OCI-LY1 (cell line): ENCODE measurements at regions not wholly inside any gene's neighbourhood (a gene's known extent, or its start where the extent isn't known, plus 50 kb on each side); places are given as distances from the start of the nearest gene placed in this dataset.
"Not testable (repeated sequence)": the region's sequence is repeated elsewhere in the genome, so short reads cannot be mapped to it uniquely, and the experiment has no call there.

Source experiments
- H2AFZ ChIP-seq: fragments of 200-600 bp; sonication (generic), shearing (Covaris generic); 2 replicates; pipeline ENCODE4 v1.6.0; 2014; ENCODE audit warnings: antibody characterized with exemption, mild to moderate bottlenecking, low read length
- H3F3A ChIP-seq: fragments of 200-600 bp; sonication (generic), shearing (Covaris generic); 2 replicates; pipeline ENCODE4 v1.6.0; 2014; ENCODE audit warnings: mild to moderate bottlenecking, antibody characterized with exemption, low read length, moderate library complexity; ENCODE audit not compliant: insufficient read depth
- H3K27ac ChIP-seq: fragments of 200-600 bp; sonication (generic); 2 replicates; pipeline ENCODE4 v1.5.1; 2014; ENCODE audit warnings: low read length, mixed run types, mild to moderate bottlenecking, low read depth; ENCODE audit not compliant: poor library complexity, severe bottlenecking
- H3K27me3 ChIP-seq: fragments of 200-600 bp; sonication (generic); 2 replicates; pipeline ENCODE4 v1.6.0; 2014; ENCODE audit warnings: antibody characterized with exemption, mild to moderate bottlenecking, low read length, moderate library complexity; ENCODE audit not compliant: insufficient read depth
- H3K36me3 ChIP-seq: fragments of 200-600 bp; sonication (generic); 2 replicates; pipeline ENCODE4 v1.6.1; 2014; ENCODE audit warnings: mild to moderate bottlenecking, antibody characterized with exemption, low read length, moderate library complexity, mixed read lengths; ENCODE audit not compliant: insufficient read depth
- H3K4me1 ChIP-seq: fragments of 200-600 bp; sonication (generic); 2 replicates; pipeline ENCODE4 v1.5.1; 2014; ENCODE audit warnings: mild to moderate bottlenecking, low read length, moderate library complexity; ENCODE audit not compliant: insufficient read depth, severe bottlenecking
- H3K4me2 ChIP-seq: fragments of 200-600 bp; sonication (generic), shearing (Covaris generic); 2 replicates; pipeline ENCODE4 v1.6.1; 2014; ENCODE audit warnings: low read length
- H3K4me3 ChIP-seq: fragments of 200-600 bp; sonication (generic); 2 replicates; pipeline ENCODE4 v1.5.1; 2014; ENCODE audit warnings: low read length, low read depth, mild to moderate bottlenecking, mixed read lengths; ENCODE audit not compliant: poor library complexity, severe bottlenecking
- H3K79me2 ChIP-seq: fragments of 200-600 bp; shearing (Covaris generic); 2 replicates; pipeline ENCODE4 v1.6.1; 2016; ENCODE audit warnings: mixed run types, low read length, mixed read lengths; ENCODE audit not compliant: insufficient read depth
- H3K9ac ChIP-seq: fragments of 200-600 bp; sonication (generic), shearing (Covaris generic); 2 replicates; pipeline ENCODE4 v1.6.1; 2014; ENCODE audit warnings: mild to moderate bottlenecking, low read length, mixed read lengths
- H3K9me2 ChIP-seq: fragments of 200-600 bp; sonication (generic), shearing (Covaris generic); 2 replicates; pipeline ENCODE4 v1.6.1; 2014; ENCODE audit warnings: low read depth, mild to moderate bottlenecking, low read length, mixed read lengths
- H3K9me3 ChIP-seq: fragments of 200-600 bp; shearing (Covaris generic); 2 replicates; pipeline ENCODE4 v1.6.1; 2014; ENCODE audit warnings: low read length, mixed read lengths
- H4K20me1 ChIP-seq: fragments of 200-600 bp; sonication (generic), shearing (Covaris generic); 2 replicates; pipeline ENCODE4 v1.6.0; 2016; ENCODE audit warnings: mild to moderate bottlenecking, low read length; ENCODE audit not compliant: insufficient read depth
- EZH2 ChIP-seq: fragments of 200-600 bp; sonication (generic), shearing (Covaris generic); IDR thresholded peaks from 2 replicates; pipeline ENCODE4 v1.8.0; 2017; ENCODE audit warnings: borderline replicate concordance, mixed run types, mild to moderate bottlenecking, antibody characterized with exemption, low read length, moderate library complexity, mixed read lengths
- TF ChIP-seq, protein P1 (sequence below): fragments of 200-600 bp; sonication (generic), shearing (Covaris generic); IDR thresholded peaks from 2 replicates; pipeline ENCODE4 v1.5.1; 2017; ENCODE audit warnings: mild to moderate bottlenecking, antibody characterized with exemption, low read length, moderate library complexity, mixed read lengths

- Histone ChIP-seq H3K27me3 (no peaks in the 10 kb centered on the region), H3K9ac (no peak overlapping the region), H3K4me1 (peaks cover 12% of the 10 kb centered on the region), H3F3A (no peaks in the 10 kb centered on the region), H3K9me3 (peaks cover 12% of the 10 kb centered on the region; the same call in 1 of the 2 replicates), H3K9me2 (no peaks in the 10 kb centered on the region), H3K4me2 (peak overlapping the region; percentile 18; the same call in 1 of the 2 replicates), H2AFZ (no peak overlapping the region), H3K27ac (no peak overlapping the region), H3K4me3 (no peak overlapping the region), H3K36me3 (peaks cover 7% of the 10 kb centered on the region; the same call in 1 of the 2 replicates), H4K20me1 (no peaks in the 10 kb centered on the region), H3K79me2 (no peaks in the 10 kb centered on the region)
- TF ChIP-seq, protein P1, sequence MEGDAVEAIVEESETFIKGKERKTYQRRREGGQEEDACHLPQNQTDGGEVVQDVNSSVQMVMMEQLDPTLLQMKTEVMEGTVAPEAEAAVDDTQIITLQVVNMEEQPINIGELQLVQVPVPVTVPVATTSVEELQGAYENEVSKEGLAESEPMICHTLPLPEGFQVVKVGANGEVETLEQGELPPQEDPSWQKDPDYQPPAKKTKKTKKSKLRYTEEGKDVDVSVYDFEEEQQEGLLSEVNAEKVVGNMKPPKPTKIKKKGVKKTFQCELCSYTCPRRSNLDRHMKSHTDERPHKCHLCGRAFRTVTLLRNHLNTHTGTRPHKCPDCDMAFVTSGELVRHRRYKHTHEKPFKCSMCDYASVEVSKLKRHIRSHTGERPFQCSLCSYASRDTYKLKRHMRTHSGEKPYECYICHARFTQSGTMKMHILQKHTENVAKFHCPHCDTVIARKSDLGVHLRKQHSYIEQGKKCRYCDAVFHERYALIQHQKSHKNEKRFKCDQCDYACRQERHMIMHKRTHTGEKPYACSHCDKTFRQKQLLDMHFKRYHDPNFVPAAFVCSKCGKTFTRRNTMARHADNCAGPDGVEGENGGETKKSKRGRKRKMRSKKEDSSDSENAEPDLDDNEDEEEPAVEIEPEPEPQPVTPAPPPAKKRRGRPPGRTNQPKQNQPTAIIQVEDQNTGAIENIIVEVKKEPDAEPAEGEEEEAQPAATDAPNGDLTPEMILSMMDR: peak; percentile 86
- no peak for TF ChIP-seq EZH2
Measured at GRCh38 chr18:70781860-70782453, 493.1 kb downstream of the SOCS6 start.

DNA sequence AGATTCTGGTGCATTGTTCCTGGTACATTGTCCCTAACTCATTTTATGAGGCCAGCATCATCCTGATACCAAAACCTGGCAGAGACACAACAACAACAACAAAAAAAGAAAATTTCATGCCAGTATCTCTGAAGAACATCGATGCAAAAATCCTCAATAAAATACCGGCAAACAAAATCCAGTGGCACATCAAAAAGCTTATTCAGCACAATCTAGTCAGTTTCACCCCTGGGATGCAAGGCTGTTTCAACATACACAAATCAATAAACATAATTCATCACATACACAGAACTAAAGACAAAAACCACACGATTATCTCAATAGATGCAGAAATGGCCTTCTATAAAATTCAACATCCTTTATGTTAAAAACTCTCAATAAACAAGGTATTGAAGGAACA is 477.4 kb downstream of the SOCS6 start:
- H3F3A ChIP-seq, H3K36me3 ChIP-seq, H3K9me3 ChIP-seq, H3K79me2 ChIP-seq, H4K20me1 ChIP-seq, H3K9ac ChIP-seq, H3K27ac ChIP-seq, H3K4me3 ChIP-seq, H3K4me2 ChIP-seq, H2AFZ ChIP-seq, H3K9me2 ChIP-seq, H3K27me3 ChIP-seq: not testable (repeated sequence)
- H3K4me1 ChIP-seq: peaks cover 33% of the 10 kb centered on the region

GRCh38 chr18:70762812-70763211 is 474.0 kb downstream of the SOCS6 start:
- no peak overlapping the region for H3K4me3 ChIP-seq
- H3K27me3 ChIP-seq: no peaks in the 10 kb centered on the region
- peaks cover 33% of the 10 kb centered on the region for H3K4me1 ChIP-seq
- no peaks in the 10 kb centered on the region for H4K20me1 ChIP-seq
- H3K79me2 ChIP-seq: no peaks in the 10 kb centered on the region
- TF ChIP-seq EZH2: no peak
- TF ChIP-seq, protein P1: no peak
- no peak overlapping the region for H3K27ac ChIP-seq
- no peak overlapping the region for H3K9ac ChIP-seq
- no peaks in the 10 kb centered on the region for H3K9me3 ChIP-seq
- H3K9me2 ChIP-seq: no peaks in the 10 kb centered on the region
- no peaks in the 10 kb centered on the region for H3F3A ChIP-seq
- no peak overlapping the region for H3K4me2 ChIP-seq
- H3K36me3 ChIP-seq: no peaks in the 10 kb centered on the region; the same call in 1 of the 2 replicates
- H2AFZ ChIP-seq: 0 out of 2 replicates have a peak overlapping the region, but pooled peaks have one; percentile 15

- Histone ChIP-seq H3K27ac (no peak overlapping the region), H3K9ac (no peak overlapping the region), H3F3A (no peaks in the 10 kb centered on the region), H3K27me3 (no peaks in the 10 kb centered on the region), H3K4me3 (no peak overlapping the region), H3K4me2 (no peak overlapping the region), H4K20me1 (no peaks in the 10 kb centered on the region), H3K9me2 (no peaks in the 10 kb centered on the region), H3K9me3 (no peaks in the 10 kb centered on the region), H3K36me3 (no peaks in the 10 kb centered on the region; the same call in 1 of the 2 replicates), H3K4me1 (peaks cover 45% of the 10 kb centered on the region), H2AFZ (no peak overlapping the region), H3K79me2 (no peaks in the 10 kb centered on the region)
- TF ChIP-seq, protein P1: no peak
- TF ChIP-seq EZH2: no peak
Measured at GRCh38 chr18:70758780-70759179, 469.9 kb downstream of the SOCS6 start.
